ENCODE measurements at regions not wholly inside any gene's neighbourhood (a gene's known extent, or its start where the extent isn't known, plus 50 kb on each side); places are given as distances from the start of the nearest gene placed in this dataset.

- Histone ChIP-seq H3K27ac (no peak overlapping the region), H3K36me3 (replicated peaks in 1 of 2) (no peaks in the 10 kb centered on the region), H3K27me3 (no peaks in the 10 kb centered on the region), H3K4me1 (replicated peaks in 1 of 2) (no peaks in the 10 kb centered on the region), H3K4me3 (no peak overlapping the region), H3K9me3 (replicated peaks in 1 of 3) (no peaks in the 10 kb centered on the region)
- DNase-seq: no peak
- TF ChIP-seq, protein P1, sequence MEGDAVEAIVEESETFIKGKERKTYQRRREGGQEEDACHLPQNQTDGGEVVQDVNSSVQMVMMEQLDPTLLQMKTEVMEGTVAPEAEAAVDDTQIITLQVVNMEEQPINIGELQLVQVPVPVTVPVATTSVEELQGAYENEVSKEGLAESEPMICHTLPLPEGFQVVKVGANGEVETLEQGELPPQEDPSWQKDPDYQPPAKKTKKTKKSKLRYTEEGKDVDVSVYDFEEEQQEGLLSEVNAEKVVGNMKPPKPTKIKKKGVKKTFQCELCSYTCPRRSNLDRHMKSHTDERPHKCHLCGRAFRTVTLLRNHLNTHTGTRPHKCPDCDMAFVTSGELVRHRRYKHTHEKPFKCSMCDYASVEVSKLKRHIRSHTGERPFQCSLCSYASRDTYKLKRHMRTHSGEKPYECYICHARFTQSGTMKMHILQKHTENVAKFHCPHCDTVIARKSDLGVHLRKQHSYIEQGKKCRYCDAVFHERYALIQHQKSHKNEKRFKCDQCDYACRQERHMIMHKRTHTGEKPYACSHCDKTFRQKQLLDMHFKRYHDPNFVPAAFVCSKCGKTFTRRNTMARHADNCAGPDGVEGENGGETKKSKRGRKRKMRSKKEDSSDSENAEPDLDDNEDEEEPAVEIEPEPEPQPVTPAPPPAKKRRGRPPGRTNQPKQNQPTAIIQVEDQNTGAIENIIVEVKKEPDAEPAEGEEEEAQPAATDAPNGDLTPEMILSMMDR (IDR thresholded peaks at IDR 0.05): no peak
- no peak for TF ChIP-seq POLR2A (IDR thresholded peaks at IDR 0.05)
- intact Hi-C loops (cut with DNase I): no loop called here
These were observed 289.6 kb downstream of the SDHAF3 start for GRCh38 chr7:97407106-97407505.

GRCh38 chr7:97409346-97409745, 291.8 kb downstream of the SDHAF3 start:
- H3K27ac ChIP-seq: no peak overlapping the region
- 69 to 83% (median 80%) methylated on average over 2 of the region's 2 CpGs for WGBS, 4 donors
- no peak for DNase-seq
- H3K9me3 ChIP-seq (replicated peaks in 1 of 3): no peaks in the 10 kb centered on the region
- intact Hi-C loops (cut with DNase I): no loop called here
- no peaks in the 10 kb centered on the region for H3K4me1 ChIP-seq (replicated peaks in 1 of 2)
- no peaks in the 10 kb centered on the region for H3K27me3 ChIP-seq
- TF ChIP-seq, protein P1 (IDR thresholded peaks at IDR 0.05): no peak
- TF ChIP-seq POLR2A (IDR thresholded peaks at IDR 0.05): no peak
- H3K4me3 ChIP-seq: no peak overlapping the region
- H3K36me3 ChIP-seq (replicated peaks in 1 of 2): no peaks in the 10 kb centered on the region

DNA sequence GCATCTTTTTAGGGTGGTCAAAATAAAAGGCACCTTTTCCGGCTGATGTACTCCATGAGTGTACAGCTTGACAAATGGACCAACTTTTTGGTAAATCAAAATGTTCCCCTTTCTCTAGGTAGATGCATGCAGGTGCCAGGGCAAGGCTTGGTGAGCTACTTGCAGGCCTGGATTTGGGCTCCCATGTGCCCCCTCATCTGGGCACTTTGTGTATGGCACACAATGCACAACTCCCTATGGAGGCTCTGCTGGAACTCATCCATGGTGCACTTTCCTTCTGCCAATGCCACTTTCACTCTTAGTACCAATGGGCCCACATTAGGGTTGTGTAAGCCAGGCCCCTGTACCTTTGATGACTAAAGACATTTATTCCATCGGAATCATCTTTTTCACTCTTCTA, 300.8 kb downstream of the SDHAF3 start:
- no peak overlapping the region for H3K4me3 ChIP-seq
- no peak for DNase-seq
- intact Hi-C loops (cut with DNase I): no loop called here
- TF ChIP-seq, protein P1 (IDR thresholded peaks at IDR 0.05): peak in 1 of 6 experiments; percentile 5
- no peak for TF ChIP-seq POLR2A (IDR thresholded peaks at IDR 0.05)
- H3K4me1 ChIP-seq (replicated peaks in 1 of 2): no peaks in the 10 kb centered on the region
- no peaks in the 10 kb centered on the region for H3K27me3 ChIP-seq
- WGBS, 4 donors: 87 to 93% (median 92%) methylated on average over 2 of the region's 2 CpGs
- no peaks in the 10 kb centered on the region for H3K9me3 ChIP-seq (replicated peaks in 1 of 3)
- H3K27ac ChIP-seq: no peak overlapping the region
- H3K36me3 ChIP-seq (replicated peaks in 1 of 2): no peaks in the 10 kb centered on the region

- no peaks in the 10 kb centered on the region for H3K27me3 ChIP-seq
These were observed 302.4 kb downstream of the SDHAF3 start for GRCh38 chr7:97419898-97420297.

More at GRCh38 chr7:97419898-97420297, 302.4 kb downstream of the SDHAF3 start:
- TF ChIP-seq POLR2A (IDR thresholded peaks at IDR 0.05): no peak
- TF ChIP-seq, protein P1 (IDR thresholded peaks at IDR 0.05): no peak
- Histone ChIP-seq H3K4me3 (no peak overlapping the region), H3K9me3 (replicated peaks in 1 of 3) (no peaks in the 10 kb centered on the region), H3K4me1 (replicated peaks in 1 of 2) (no peaks in the 10 kb centered on the region), H3K36me3 (replicated peaks in 1 of 2) (no peaks in the 10 kb centered on the region), H3K27ac (no peak overlapping the region)
- no peak for DNase-seq
- intact Hi-C loops (cut with DNase I): no loop called here
- WGBS, 4 donors: 79 to 93% (median 90%) methylated on average over 5 of the region's 5 CpGs

Data from adrenal gland (tissue), 9 donors.